Cerebellar nuclear complex (tissue), 1 donor: ENCODE measurements at regions not wholly inside any gene's neighbourhood (a gene's known extent, or its start where the extent isn't known, plus 50 kb on each side); places are given as distances from the start of the nearest gene placed in this dataset.

Experiments used
- DNase-seq, 2 experiments: peaks; one replicate each; lab custom pipeline; 2025; lab: John Stamatoyannopoulos, UW

DNA sequence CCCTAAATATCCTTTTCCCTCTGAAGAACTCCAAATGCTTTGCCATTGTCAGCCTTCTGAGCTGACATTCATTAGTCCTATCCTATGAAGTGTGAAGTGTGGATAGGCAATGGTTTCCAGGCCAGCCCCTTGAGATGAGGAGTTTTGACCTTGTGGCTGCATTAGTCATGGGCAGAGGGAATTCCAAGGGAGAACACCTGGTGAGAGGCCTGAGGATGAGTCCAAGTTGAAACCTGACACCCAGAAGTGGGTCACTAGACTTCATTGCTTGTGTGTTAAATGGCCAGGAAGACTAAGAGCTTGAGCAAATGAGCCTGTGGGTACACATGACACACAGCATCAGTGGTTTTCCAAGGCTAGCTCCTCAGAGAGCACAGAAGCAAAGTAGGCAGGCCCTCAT is 260.8 kb downstream of the SKAP2 start:
- no peak for DNase-seq

- no peak for DNase-seq
Measured at GRCh38 chr7:26608402-26608801, 256.0 kb downstream of the SKAP2 start.

DNA sequence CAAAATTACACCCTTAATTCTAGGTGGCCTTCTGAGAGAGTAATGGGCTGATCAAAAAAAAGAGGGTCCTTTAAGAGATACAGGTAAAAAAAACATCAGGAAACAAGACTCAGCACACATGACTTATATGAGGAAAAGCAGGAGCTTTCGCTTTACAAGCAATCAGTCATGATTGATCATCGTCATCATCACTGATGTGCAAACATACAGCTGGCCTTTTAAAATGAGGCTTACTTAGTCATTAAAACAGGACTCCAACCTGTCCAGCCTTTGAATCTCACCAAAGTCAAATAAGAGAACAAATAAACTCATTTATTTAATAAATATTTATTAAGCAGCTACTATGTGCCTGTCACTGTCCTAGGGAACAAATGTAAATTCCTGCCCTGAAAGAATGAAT is 255.3 kb downstream of the SKAP2 start:
- DNase-seq: no peak

- no peak for DNase-seq
Measured at GRCh38 chr7:26609532-26609931, 254.9 kb downstream of the SKAP2 start.

- peak; percentile 25 to 58 for DNase-seq
Measured at GRCh38 chr7:26612742-26613141, 251.6 kb downstream of the SKAP2 start.

- DNase-seq: no peak
Measured at GRCh38 chr7:26614503-26614902, 249.9 kb downstream of the SKAP2 start.

GRCh38 chr7:26616235-26616634 is 248.2 kb downstream of the SKAP2 start:
- DNase-seq: no peak

DNA sequence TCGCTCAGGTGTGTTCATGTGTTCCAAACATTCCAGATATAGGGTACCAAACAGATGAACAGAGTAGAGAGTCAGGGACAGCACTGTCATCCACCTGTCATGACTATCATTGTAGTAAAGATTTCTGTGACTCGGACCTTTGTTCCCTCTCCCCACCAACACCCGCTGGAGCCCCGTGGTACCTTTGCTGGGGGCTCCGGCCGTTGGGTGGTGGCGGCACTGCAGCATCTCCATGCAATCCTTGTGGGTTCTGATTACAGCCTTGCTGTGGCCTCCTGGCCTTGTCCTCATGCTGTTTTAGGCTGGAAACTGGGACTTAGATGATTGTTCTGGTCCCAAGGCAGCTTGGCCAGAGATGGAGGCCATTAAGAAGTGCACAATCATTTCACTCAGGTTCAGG is 247.3 kb downstream of the SKAP2 start:
- no peak for DNase-seq
